HG03175 (cell line): ENCODE measurements at regions not wholly inside any gene's neighbourhood (a gene's known extent, or its start where the extent isn't known, plus 50 kb on each side); places are given as distances from the start of the nearest gene placed in this dataset.

Experiments
- ATAC-seq: cut with Tn5 transposase; IDR thresholded peaks from one replicate; pipeline ENCODE4 v1.9.1; 2021; ENCODE audit warnings: mild to moderate bottlenecking, moderate library complexity; ENCODE audit not compliant: unreplicated experiment

- no peak for ATAC-seq
These were observed 64.5 kb downstream of the TUSC1 start for GRCh38 chr9:25613709-25614108.

GRCh38 chr9:25603106-25603505 lies 75.1 kb downstream of the TUSC1 start:
- ATAC-seq, result no peak

GRCh38 chr9:25602400-25603044 lies 75.7 kb downstream of the TUSC1 start:
- no peak for ATAC-seq

- no peak for ATAC-seq
These were observed 77.7 kb downstream of the TUSC1 start for GRCh38 chr9:25600501-25600900.

GRCh38 chr9:25584611-25585010 lies 93.6 kb downstream of the TUSC1 start:
- no peak for ATAC-seq

- ATAC-seq, result no peak
These were observed 105.0 kb downstream of the TUSC1 start for GRCh38 chr9:25573281-25573680.

- ATAC-seq, result no peak
These were observed 106.8 kb downstream of the TUSC1 start for GRCh38 chr9:25571491-25571890.

GRCh38 chr9:25570802-25571201 lies 107.4 kb downstream of the TUSC1 start:
- ATAC-seq, result no peak

- no peak for ATAC-seq
These were observed 116.1 kb downstream of the TUSC1 start for GRCh38 chr9:25562101-25562500.

- ATAC-seq, result no peak
These were observed 120.5 kb downstream of the TUSC1 start for GRCh38 chr9:25557645-25558300.

GRCh38 chr9:25556540-25556939 lies 121.7 kb downstream of the TUSC1 start:
- ATAC-seq, result no peak

GRCh38 chr9:25548847-25549246 lies 129.4 kb downstream of the TUSC1 start:
- no peak for ATAC-seq

GRCh38 chr9:25543806-25544205 lies 134.4 kb downstream of the TUSC1 start:
- no peak for ATAC-seq

GRCh38 chr9:25542319-25542718 lies 135.9 kb downstream of the TUSC1 start:
- ATAC-seq, result no peak

GRCh38 chr9:25537808-25538207 lies 140.4 kb downstream of the TUSC1 start:
- ATAC-seq, result no peak

GRCh38 chr9:25519286-25519685 lies 159.0 kb downstream of the TUSC1 start:
- ATAC-seq, result no peak

GRCh38 chr9:25517701-25518100 lies 160.5 kb downstream of the TUSC1 start:
- ATAC-seq, result no peak

GRCh38 chr9:25513509-25514033 lies 164.7 kb downstream of the TUSC1 start:
- ATAC-seq, result no peak

- no peak for ATAC-seq
These were observed 172.6 kb downstream of the TUSC1 start for GRCh38 chr9:25505644-25506043.

GRCh38 chr9:25481372-25481771 lies 196.9 kb downstream of the TUSC1 start:
- no peak for ATAC-seq

- ATAC-seq, result no peak
These were observed 197.5 kb downstream of the TUSC1 start for GRCh38 chr9:25480696-25481095.

GRCh38 chr9:25472681-25473080 lies 205.6 kb downstream of the TUSC1 start:
- ATAC-seq, result no peak
